T-helper 1 cell treated with Interleukin-12 subunit alpha and Interleukin-12 subunit beta and Interleukin-4 antibody, amounts not matched to agents 30 ng/mL and 1 ng/mL, for 36 hours (primary cell): ENCODE measurements at regions not wholly inside any gene's neighbourhood (a gene's known extent, or its start where the extent isn't known, plus 50 kb on each side); places are given as distances from the start of the nearest gene placed in this dataset.

ENCODE experiments used
- intact Hi-C: fragments of 100-400 bp; cut with micrococcal nuclease; formaldehyde crosslinking; loops from one replicate; pipeline ENCODE4 v1.15.1; 2024

DNA sequence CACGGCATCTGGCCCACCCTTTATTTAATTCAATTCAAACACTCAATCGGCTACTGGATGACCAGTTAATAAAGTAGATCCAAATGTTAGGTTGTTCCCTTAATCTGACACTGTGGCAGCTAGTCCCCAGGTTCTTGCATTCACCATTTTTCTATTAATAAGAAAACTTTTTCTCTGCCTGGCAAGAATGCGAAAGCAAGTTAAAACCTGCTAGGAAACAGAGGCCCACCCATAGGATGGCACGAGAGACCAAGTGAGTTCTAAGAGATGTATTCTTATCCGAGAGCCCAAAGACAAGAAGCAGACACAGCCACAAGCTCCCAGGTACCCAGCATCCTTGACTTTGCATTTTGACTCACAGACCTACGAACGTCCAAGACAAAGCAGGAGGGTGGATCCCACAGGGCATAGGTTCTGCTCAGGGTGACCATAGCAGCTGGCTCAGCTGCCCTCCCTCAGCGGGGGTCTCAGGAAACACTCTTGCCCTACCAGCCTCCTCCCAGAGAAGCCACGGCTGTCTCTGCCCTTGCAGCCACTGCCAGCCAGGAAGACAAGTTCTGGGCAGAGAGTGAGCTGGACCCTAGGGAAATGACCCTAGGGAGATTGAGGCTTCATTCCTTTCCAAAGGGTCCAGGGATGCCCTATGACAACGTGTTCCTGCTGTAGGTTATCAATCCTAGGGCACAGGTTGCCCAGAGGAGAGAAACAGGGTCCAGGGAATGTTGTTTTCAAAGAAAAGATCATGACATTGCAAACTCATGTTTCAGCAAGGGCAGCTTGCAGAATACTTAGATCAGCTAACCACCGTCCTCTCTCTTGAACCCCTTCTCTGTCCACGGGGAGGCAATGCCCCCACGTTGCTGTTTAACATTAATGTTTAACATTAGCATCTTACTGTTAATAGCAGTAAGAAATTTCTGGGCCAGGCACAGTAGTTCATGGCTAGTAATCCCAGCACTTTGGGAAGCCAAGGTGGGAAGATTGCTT lies 147.2 kb upstream of the ZNF507 start:
- intact Hi-C loops = no loop called here

DNA sequence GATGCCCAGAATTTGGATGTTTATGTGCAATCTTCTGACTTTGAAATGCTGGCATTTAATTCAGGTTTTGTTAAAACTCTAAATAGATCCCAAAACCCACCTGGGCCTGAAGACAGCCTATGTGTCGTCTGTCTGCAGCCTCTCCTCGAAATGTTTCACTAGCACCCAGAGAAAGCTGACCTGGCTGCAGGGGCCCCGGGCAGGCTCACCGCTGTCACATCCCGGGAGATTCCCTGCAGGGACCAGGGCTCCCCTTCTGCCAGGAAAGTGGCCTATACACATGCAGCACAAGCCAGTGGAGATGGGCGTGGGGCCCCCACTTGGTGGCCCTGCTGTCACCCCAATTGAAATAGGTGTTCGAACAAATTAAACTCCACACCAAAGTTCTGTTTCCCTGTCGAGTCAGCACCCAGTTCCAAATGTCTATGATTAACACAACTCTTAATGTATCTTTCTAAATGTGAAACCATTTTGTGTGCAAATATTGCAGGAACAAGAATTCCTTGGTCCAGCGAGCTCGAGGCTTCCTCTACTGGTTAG lies 145.8 kb upstream of the ZNF507 start:
- intact Hi-C loops = no loop called here

DNA sequence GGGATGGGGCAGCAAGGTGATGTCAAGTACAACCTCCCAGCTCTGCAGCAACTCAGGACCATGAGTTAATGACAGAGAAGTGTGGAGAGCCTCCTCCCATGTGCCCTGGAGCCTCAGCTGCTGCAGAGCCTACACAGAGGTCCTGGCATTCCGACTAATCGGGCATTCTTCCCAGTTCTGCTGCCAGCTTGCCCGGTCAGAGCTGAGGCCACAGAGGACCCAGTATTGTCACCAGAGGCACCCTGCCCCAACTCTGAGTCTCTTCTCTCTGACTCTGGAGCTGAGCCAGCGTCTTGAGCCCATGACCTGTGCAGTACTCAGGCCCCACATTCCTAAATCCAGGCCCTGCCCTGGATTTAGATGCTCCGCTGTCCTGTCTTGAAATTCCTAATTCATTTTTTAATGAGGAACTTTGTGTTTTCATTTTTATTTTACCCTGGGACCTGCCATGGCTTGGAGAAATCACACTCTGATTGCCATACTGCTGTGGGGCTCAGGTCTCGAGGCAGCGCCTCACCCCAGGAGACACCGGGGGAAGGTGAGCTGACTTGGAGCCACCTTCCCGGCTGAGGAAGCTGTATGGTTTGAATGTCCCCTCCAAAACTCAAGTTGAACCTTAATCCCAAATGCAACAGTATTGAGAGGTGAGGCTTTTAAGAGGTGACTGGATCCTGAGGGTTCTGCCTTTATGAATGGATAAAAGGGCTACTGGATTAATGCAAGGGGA lies 144.9 kb upstream of the ZNF507 start:
- intact Hi-C loops = no loop called here

DNA sequence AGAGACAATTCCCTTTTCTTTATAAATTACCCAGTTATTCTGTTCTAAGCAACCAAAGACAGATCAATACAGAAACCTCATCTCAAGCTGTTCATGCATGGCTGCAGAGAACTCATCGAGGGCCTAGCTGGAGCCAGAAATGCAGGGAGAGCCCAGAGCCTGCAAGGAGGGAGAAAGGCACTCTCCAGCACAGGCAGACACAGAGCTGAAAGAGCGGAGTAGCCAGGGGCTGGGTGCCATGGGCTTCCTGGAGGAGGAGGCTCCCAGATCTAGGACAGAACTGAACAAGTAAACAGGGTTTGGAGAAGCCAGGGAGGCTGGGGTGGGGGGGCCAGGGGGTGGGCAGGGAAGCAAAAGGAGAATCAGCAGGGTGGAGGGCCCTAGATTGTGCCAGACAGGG lies 144.2 kb upstream of the ZNF507 start:
- intact Hi-C loops = no loop called here

DNA sequence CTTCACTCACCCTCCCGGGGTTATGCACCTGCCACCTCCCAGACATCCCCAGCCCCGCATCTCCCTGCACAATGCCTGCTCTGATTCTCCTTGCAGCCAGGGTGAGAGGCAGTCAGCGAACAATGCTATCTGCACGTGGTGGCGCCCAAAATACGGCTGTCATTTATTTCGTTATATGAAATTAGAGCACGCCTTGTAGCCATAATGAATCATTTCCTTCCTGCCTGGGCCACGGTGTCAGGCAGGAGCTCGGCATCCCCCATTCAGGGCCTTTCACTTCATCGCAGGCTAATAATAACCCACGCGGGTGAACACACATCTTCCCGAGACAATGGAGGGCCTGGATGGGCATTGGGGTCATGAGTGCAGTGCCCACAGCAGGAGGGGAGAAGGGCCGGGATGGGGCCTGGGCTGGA lies 143.8 kb upstream of the ZNF507 start:
- intact Hi-C loops = no loop called here

DNA sequence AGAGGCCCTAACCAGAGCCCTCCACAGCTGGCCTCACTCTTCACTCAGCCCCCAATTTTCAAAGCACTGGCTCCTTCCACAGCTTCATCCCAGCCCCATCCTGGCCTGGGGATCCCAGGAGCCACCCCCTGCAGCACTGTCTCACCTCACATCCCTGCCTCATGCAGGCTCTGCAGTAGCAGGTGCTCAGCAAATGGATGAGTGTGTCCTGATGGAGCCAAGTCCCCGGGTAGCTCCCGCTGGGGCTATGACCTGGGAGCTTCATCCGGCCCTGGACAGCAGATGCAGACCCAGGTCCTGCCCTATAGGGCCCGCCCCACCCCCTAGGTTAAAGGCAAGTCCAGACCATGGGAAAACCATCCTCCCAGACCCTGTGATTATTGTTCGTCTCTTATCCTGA lies 143.2 kb upstream of the ZNF507 start:
- intact Hi-C loops = no loop called here

DNA sequence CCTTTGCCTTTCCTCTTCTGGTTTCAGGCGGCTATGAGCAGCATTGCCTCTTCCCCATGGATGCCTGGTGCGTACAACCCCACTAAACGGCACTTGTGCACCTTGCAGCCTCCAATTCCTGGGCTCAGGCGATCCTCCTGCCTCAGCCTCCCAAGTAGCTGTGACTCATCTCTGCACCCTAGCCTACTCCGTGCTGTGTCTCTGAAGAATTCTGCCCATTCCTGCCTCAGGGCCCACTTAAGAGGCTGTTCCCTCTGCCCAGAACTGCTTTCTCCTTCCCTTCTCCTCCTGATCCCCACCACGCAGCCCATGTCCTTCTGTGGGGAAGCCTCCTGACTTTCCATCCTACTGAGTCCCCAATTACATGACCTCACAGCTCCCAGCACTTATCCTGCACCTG lies 142.2 kb upstream of the ZNF507 start:
- intact Hi-C loops = no loop called here

DNA sequence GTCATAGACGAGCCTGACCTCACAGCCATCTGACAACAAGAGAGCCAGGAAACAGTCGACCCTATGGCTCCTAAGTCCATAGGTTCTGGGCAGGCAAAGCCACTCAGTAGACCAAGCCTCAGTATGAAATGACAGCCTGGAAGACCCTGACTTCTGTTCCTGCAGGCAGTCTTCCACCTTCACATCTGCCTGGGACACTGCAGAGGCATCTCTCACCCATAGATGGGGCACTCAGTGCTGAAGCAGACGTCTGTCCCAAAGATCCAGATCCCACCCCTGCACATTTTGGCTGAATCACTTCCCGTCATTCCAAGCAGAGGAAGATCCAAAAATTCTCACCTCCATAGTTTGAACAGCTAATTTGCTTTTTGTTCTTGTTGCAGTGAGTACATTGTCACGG lies 139.3 kb upstream of the ZNF507 start:
- intact Hi-C loops = no loop called here

DNA sequence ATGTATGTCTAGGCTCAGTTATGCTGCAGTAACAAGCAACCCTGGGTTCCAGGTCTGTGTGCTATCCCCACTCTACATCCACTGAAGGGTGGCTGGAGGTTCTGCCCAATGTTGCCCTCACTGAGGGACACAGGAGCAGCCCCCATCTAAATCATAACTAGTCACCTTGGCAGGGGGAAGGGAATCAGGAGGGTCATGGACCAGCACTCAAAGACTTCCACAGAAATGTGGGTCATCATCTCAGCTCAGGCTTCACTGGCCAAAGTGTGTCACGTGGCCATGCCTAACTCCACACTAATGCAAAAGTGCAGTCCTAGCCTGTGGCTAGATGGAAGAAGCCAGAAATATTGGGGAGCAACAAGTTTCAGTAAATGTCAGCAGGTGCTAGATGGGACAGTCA lies 137.3 kb upstream of the ZNF507 start:
- intact Hi-C loops = no loop called here

DNA sequence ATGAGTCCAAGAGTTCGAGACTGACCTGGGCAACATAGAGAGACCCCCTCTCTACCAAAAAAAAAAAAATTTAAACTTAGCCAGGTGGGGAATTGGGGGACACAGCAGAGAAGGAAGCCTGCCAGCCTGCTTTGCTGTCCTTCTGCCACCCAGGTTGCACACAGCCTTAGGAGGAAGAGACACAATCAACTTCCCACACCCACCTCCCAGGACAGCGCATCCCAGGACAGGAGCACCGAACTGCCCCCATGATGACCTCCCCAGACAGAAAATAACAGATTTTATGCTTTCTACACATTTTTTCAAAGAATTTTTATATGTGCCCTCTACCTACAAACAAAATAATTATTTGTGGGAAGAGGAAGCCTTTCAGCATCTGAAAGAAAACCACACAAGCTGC lies 126.0 kb upstream of the ZNF507 start:
- intact Hi-C loops = no loop called here

DNA sequence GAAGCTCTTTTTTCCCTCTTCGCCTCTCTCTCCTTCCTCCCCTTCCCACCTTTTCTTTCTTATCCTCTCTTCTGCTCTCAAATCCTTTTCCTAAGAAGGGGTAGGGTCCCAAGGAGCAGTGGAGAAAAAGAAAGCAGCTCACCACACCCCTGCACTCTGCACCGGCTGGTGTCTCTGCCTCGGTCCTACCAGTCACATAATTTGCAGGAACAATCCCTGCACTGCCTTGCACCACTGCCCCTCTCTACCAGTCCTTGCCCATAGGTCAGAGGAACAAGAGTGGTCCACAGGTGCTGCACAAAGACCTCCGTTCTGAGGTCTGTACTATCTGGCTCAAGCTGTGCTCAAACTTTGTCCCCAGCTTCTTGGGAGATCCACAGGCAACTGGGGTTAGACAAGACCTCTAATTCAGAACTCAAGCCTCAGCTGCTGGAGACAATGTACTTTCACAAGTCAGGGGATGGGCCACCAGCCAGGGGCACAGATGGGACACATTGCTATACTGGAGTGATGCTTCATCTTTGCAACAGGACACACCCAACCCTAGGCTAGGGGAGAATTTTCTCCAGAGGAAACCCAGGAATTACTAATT lies 125.4 kb upstream of the ZNF507 start:
- intact Hi-C loops = loop anchor here (10.0 kb wide), 1 partner anchor 865 kb away; no protein-coding TSS in a partner anchor

DNA sequence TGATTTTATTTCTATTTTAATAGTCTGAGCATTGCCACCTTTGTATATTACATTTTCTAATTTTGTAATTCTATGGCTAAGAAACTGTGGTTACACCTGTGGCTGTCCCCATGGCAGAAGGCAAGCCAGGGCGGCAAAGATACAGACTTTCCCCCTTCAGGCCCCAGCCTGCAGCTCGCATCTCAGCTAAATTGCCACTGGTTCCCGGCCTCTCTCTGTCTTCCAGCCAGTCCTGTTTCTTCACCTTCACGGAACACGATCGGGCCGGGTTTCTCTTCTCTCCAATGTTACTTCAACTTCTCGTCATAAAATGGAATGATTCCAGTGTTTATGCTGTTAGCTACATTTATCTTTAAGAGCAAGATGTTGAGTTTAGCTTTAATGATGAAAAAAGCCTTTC lies 124.5 kb upstream of the ZNF507 start:
- intact Hi-C loops = loop anchor here (10.0 kb wide), 1 partner anchor 866 kb away; no protein-coding TSS in a partner anchor

DNA sequence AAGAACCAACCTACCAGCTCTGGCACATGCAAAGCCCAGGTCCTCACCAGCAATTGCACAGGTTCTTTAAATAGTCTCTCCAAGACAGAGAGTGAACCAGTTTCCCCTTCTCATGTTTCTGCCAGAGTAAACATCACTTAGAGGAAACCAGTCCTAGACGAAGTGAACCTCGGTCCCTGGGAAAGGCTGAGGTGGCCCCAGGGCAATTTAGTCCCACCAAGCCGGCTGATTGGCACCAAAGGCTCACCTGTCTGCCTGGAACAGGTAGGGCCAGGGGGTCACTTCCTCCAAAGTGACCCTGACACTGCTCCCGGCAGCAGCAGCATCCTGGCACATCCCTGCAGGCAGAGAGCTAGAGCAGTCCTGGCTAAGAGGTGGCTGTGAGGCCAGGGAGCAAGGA lies 122.9 kb upstream of the ZNF507 start:
- intact Hi-C loops = loop anchor here (10.0 kb wide), 1 partner anchor 868 kb away; no protein-coding TSS in a partner anchor

DNA sequence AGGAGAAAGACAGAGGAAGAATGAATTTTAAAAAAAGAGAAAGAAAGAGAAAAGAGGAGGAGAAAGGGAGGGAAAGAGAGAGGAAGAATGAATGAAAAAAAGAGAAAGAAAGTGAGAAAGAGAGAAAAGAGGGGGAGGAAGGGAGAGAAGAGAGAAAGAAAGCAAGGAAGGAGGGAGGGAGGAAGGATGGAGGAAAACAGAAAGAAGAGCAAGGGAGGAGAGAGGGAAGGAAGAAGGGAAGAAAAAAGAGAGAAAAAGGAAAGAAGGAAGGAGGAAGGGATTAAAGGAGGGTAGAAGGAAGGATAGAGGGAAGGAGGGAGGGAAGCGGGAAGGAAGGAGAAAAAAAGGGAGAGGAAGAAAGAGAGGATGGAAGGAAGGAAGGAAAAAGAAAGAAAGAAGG lies 122.3 kb upstream of the ZNF507 start:
- intact Hi-C loops = loop anchor here (10.0 kb wide), 1 partner anchor 868 kb away; no protein-coding TSS in a partner anchor

DNA sequence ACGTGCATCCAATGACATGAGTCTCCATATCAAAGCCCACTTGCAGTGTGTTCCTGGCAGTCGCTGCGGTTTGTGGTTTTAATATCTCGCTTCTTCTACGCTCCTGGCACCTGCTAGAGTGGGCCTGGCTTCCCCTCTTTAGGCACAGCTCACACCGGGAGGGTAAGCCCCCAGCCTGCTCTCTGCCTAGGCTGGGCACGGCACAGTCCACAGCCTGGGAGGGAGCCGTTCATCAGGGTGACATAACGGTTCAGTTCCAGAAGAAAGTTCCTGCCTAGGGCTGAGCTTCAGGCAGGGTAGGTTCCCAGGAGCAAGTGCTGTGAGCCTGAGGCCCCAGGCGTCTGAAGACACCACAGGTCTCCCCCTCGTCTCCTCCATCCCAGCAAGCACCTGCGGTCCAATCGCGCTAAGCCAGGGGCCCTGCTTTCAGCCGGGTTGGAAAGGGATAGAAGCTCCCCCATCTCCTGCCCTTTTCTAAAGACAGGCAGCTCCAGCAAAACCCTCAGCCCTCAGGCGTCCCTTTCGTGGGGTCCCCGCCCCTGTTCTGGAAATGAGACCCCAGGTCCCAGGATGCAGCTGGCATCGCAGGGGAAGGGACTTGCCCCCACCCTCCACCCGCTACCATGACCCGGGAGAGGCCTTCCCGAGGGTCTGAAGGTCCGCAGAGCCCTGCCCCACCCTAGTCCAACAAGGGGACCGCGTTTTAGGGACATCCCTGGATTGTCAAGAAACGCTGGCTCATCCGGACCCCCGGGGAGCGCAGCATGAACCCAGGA lies 121.6 kb upstream of the ZNF507 start:
- intact Hi-C loops = loop anchor here (1.0 to 10.0 kb wide), 4 partner anchors 869 to 1554 kb away; no protein-coding TSS in a partner anchor

DNA sequence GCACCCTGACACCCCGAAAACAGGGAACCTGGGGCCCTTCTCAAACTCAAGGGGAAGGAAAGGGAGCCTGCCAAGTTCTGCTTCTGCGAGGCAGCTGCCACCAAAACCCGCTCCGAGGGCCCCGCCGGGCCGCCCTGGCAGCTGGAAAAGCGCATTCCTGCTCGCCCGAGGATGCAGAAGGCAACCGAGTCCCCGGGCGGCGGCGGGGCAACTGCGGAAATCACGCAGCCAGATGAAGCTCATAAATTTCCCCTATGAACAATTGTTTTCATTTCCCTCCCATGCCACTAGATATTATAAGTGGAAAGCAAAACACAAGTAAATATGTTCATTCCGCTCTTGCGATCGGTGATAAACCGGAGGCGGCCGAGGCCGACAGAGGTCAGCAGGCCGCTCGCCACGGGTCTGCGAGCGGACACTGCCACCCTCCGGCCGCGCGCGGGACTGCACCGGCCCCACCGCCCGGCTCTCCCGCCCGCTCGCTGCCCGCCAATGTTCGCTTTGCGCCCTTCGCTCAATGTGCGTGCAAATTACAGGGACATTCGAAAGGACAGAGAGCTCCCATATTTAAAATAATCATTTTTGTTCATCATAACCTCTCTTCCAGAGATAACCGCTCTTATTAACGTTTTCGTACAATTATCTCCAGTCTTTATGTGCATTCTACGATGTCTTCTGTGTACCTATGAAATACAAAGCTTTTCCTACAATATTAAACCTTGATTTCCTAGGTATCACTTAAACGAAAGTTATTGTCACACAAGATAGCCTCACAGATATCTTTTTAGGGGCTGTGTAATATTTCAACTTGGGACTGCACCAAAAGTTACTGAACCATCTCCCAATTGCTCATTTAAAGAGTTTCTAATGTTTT lies 120.8 kb upstream of the ZNF507 start:
- intact Hi-C loops = loop anchor here (1.0 to 10.0 kb wide), 4 partner anchors 870 to 1555 kb away; no protein-coding TSS in a partner anchor

DNA sequence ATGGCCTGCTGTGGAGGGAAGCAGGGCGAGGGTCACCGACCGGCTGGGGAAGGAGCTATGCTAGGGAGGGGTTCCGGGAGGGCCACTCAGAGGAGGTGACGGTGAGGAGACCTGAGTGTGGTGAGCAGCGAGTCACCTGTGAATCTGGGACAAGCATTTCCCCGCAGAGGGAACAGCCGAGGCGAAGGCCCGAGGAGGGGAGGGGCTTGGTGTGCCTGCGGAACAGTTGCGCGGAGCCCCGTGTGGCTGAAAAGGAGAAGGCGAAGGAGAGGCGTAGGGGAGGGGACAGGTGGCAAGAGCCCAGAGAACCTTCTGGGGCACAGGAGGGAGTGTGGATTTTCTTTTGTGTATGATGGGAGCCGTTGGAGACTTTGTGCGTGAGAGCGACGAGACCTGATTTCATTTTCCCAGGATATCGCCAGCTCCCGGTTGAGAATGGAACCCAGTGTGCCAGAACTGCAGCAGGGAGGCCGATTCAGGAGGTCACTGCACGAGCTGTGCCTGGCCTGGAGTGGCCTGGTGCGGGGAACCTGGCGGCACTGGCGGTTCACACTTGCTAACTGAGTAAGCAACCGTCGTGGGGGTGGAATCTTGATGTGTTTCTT lies 117.7 kb upstream of the ZNF507 start:
- intact Hi-C loops = loop anchor here (10.0 kb wide), 1 partner anchor 873 kb away; no protein-coding TSS in a partner anchor

DNA sequence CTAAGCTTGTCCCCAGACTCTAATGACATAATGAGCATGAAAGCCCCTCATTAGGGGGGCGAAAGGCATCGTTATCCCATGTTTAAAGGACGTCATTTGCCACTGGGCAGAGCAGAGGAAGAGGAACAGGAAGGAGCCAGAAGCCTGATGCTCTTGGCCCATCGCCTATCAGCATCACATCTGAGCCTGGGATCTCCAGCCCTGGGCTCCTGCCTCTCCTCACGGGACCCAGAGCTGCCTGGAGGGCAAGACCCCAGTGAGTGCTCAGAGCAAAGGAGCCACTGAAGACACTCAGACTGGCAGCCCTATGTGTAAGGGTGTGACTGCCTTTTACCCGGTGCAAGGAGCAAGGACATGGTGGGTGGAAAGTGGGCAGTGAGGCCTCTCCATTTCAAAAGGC lies 115.0 kb upstream of the ZNF507 start:
- intact Hi-C loops = no loop called here

DNA sequence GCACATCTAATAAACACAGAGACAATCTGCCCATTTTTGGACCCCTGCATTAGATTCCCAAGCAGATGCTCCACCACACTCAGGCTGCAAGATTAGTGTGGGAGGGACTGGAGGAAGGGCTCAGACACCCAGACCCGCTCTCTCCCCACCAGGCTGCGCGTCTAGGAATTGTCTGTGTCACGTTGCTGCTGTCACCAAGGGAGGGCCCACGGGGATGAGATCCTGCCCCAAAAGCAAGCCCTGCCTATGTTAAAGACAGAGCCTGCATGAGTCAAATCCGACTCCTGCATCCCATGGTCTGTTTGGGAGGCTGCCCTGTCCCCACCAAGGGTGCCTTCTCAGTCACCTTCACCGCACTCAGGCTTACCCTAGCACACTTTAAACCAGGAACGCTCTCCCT lies 114.4 kb upstream of the ZNF507 start:
- intact Hi-C loops = no loop called here
